ENCODE measurements at regions not wholly inside any gene's neighbourhood (a gene's known extent, or its start where the extent isn't known, plus 50 kb on each side); places are given as distances from the start of the nearest gene placed in this dataset.

DNA sequence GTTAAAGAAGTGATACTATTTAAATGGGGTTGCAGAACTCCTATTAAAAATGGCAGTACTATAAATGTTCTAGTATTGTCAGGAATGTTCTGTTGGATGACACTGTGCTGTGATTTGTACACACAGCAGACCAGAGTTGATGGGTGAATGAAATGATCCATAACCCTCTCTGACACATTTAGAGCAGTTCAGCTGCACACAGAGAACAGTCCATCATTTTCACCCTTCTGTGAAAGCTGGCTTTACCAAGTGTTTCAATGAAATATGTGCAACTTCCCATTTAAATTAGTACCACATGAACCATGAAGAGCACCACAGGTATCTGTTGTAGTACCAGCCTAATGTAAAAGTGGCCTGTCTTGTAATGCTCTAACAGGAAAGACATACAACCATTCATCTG, 981.4 kb downstream of the TMEM182 start:
- intact Hi-C loops (cut with DNase I), result no loop called here
- no peaks in the 10 kb centered on the region for H3K4me1 ChIP-seq
- no peaks in the 10 kb centered on the region for H3K36me3 ChIP-seq
- H3K27me3 ChIP-seq, result no peaks in the 10 kb centered on the region
- H3K4me3 ChIP-seq, result no peak overlapping the region
- no peaks in the 10 kb centered on the region for H3K9me3 ChIP-seq
- TF ChIP-seq, protein P1, sequence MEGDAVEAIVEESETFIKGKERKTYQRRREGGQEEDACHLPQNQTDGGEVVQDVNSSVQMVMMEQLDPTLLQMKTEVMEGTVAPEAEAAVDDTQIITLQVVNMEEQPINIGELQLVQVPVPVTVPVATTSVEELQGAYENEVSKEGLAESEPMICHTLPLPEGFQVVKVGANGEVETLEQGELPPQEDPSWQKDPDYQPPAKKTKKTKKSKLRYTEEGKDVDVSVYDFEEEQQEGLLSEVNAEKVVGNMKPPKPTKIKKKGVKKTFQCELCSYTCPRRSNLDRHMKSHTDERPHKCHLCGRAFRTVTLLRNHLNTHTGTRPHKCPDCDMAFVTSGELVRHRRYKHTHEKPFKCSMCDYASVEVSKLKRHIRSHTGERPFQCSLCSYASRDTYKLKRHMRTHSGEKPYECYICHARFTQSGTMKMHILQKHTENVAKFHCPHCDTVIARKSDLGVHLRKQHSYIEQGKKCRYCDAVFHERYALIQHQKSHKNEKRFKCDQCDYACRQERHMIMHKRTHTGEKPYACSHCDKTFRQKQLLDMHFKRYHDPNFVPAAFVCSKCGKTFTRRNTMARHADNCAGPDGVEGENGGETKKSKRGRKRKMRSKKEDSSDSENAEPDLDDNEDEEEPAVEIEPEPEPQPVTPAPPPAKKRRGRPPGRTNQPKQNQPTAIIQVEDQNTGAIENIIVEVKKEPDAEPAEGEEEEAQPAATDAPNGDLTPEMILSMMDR (IDR thresholded peaks at IDR 0.05), result no peak
- no peak overlapping the region for H3K27ac ChIP-seq
- DNase-seq (ENCODE audit: low spot score in 2 of 2), result no peak

DNA sequence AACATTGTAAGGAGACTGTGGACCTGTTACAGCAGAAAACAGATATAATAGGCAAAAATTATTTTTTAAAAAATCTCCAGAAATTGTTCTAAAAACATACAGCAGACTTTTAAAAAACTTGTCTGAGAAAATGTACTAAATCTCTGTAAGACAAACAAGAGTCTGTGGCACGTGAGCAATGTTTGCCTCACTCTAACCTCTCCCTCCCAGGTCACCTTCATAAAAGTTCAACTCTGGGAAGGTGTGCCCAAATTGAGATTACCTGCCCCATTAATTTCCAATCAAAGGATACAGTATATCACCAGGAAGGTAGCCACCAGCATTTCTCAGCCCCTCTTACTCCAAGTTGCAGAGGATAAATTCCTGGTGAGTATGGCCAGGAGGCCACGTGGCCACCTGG, 992.7 kb downstream of the TMEM182 start:
- Histone ChIP-seq H3K27ac (no peak overlapping the region), H3K4me3 (no peak overlapping the region), H3K4me1 (no peaks in the 10 kb centered on the region), H3K36me3 (no peaks in the 10 kb centered on the region), H3K27me3 (no peaks in the 10 kb centered on the region), H3K9me3 (peaks cover 0 to 4% of the 10 kb centered on the region in 2 donors)
- TF ChIP-seq, protein P1 (IDR thresholded peaks at IDR 0.05), result no peak
- intact Hi-C loops (cut with DNase I), result no loop called here
- no peak for DNase-seq (ENCODE audit: low spot score in 2 of 2)

DNA sequence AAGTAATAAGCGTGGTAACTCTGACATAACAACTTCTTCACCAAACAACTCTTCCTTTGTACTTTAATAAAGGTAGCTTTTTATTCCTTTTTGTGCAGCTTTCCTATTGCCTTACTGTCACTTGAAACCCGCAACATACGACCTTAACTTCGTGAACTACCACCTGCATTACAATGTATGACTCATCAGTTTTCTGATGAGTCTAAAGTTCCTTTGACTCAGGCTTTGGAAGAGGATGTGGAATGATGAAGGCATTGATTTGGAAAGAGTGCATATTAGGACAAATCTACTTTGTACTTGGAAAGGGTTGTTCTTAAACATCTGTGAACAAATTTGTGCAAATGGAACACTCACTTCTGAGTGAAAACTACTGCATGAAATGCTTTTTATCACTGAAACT, 1012.1 kb downstream of the TMEM182 start:
- H3K27ac ChIP-seq, result no peak overlapping the region
- intact Hi-C loops (cut with DNase I), result no loop called here
- no peak for DNase-seq (ENCODE audit: low spot score in 2 of 2)
- no peak overlapping the region for H3K4me3 ChIP-seq
- no peaks in the 10 kb centered on the region for H3K27me3 ChIP-seq
- no peaks in the 10 kb centered on the region for H3K9me3 ChIP-seq
- no peaks in the 10 kb centered on the region for H3K4me1 ChIP-seq
- no peaks in the 10 kb centered on the region for H3K36me3 ChIP-seq
- TF ChIP-seq, protein P1 (IDR thresholded peaks at IDR 0.05), result no peak

DNA sequence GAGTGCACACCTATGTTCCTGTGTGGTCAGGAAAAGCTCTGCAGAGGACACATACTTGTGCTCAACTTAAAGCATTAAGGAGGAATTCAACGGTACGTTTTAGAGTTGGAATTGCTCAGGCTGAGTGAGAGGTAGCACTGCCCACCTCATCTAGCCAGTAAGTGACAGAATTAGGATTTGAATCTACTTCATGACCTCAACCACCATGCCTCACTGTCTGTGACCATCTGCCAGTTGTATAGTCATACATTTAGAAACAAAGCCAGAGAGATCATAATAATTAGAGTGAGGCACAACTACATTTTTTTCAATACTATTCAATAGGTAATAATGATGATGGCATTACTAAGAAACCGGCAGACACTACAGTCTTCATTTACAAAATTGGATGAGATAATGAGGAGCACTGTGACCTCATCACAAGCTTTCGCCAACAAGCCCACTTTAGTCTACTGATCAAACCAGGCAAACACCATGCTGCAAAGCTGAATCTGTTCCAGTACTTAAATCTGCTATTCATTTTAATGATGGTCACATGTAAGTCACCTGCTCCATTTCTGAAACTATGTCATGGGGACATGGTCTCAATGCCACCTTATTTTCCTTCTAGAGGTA, 1018.4 kb downstream of the TMEM182 start:
- intact Hi-C loops (cut with DNase I), result no loop called here
- no peaks in the 10 kb centered on the region for H3K9me3 ChIP-seq
- DNase-seq (ENCODE audit: low spot score in 2 of 2), result no peak
- H3K27me3 ChIP-seq, result no peaks in the 10 kb centered on the region
- no peaks in the 10 kb centered on the region for H3K36me3 ChIP-seq
- TF ChIP-seq, protein P1 (IDR thresholded peaks at IDR 0.05), result no peak
- H3K27ac ChIP-seq, result no peak overlapping the region
- no peak overlapping the region for H3K4me3 ChIP-seq
- no peaks in the 10 kb centered on the region for H3K4me1 ChIP-seq

DNA sequence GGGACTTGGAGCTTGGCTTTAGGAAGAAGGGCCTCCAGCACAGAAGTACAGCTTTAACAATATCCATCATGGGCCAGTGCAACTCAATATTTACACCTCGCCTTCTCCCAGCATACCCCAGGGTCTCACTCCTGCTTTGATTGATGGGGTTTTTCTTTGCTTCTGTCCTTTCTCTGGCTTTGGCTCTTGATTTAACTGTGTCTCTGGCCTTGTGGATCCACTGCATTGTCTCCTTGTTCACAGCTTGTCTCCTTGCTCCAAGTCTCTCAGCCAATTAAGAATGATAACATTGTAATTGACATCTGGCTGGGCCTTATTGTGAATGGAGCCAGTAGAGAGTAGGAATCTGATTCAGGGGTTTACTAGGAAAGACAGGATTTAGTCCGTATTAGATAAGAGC, 1019.5 kb downstream of the TMEM182 start:
- Histone ChIP-seq H3K27me3 (no peaks in the 10 kb centered on the region), H3K4me3 (no peak overlapping the region), H3K36me3 (no peaks in the 10 kb centered on the region), H3K9me3 (no peaks in the 10 kb centered on the region), H3K4me1 (no peaks in the 10 kb centered on the region), H3K27ac (no peak overlapping the region)
- TF ChIP-seq, protein P1 (IDR thresholded peaks at IDR 0.05), result no peak
- intact Hi-C loops (cut with DNase I), result no loop called here
- DNase-seq (ENCODE audit: low spot score in 2 of 2), result no peak

DNA sequence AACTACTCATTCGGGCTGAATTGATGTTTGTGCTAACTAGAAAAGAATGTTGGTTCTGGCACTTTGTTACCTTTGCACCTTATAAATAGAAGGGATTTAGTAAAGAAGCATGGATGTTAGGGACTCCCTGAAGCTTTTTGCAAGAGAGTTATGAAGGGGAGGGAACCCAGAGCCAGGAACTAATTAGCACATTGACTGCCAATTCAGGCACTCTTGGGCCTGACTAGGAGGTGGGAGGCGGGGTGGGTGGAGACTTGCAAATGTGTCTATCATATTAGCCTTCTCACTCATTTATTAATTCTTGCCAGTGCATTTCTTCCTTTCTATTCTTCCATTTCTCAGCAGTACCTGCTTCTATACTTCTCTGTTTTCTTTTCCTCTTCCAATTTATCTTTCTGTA, 1022.4 kb downstream of the TMEM182 start:
- TF ChIP-seq, protein P1 (IDR thresholded peaks at IDR 0.05), result no peak

More for the DNA sequence above, 1022.4 kb downstream of the TMEM182 start:
- Histone ChIP-seq H3K27me3 (no peaks in the 10 kb centered on the region), H3K36me3 (no peaks in the 10 kb centered on the region), H3K4me1 (no peaks in the 10 kb centered on the region), H3K4me3 (no peak overlapping the region), H3K9me3 (no peaks in the 10 kb centered on the region), H3K27ac (no peak overlapping the region)
- intact Hi-C loops (cut with DNase I), result no loop called here
- DNase-seq (ENCODE audit: low spot score in 2 of 2), result no peak

All from ascending aorta (tissue), 2 donors.